Liver (tissue), 3 donors: ENCODE measurements at regions not wholly inside any gene's neighbourhood (a gene's known extent, or its start where the extent isn't known, plus 50 kb on each side); places are given as distances from the start of the nearest gene placed in this dataset.

Experiments
- ATF3 ChIP-seq: IDR thresholded peaks from 2 replicates; pipeline ENCODE4 v1.6.1; 2016; ENCODE audit warnings: antibody characterized with exemption
- CTCF ChIP-seq: fragments of 150-350 bp; IDR thresholded peaks from 2 replicates; pipeline ENCODE4 v1.5.1; 2017; ENCODE audit warnings: improper control_type of control experiment, low read depth, low read length; ENCODE audit not compliant: missing input control
- GABPA ChIP-seq, 2 donors: IDR thresholded peaks in 1 of 2; conservative IDR thresholded peaks in 1 of 2; 2 replicates each; pipeline ENCODE4 v1.6.1; 2016; ENCODE audit warnings: antibody characterized with exemption in 2 of 2, mild to moderate bottlenecking in 1 of 2, moderate library complexity in 1 of 2
- MAX ChIP-seq: IDR thresholded peaks from 2 replicates; pipeline ENCODE4 v1.6.1; 2016; ENCODE audit warnings: antibody characterized with exemption
- RAD21 ChIP-seq, 2 donors: IDR thresholded peaks; 2 replicates each; pipeline ENCODE4 v1.6.1; 2016; ENCODE audit warnings: antibody characterized with exemption in 2 of 2, mild to moderate bottlenecking in 2 of 2
- REST ChIP-seq: IDR thresholded peaks from 2 replicates; pipeline ENCODE4 v1.6.1; 2016; ENCODE audit warnings: antibody characterized with exemption, mild to moderate bottlenecking
- SP1 ChIP-seq: IDR thresholded peaks from 2 replicates; pipeline ENCODE4 v1.6.1; 2018; ENCODE audit warnings: antibody characterized with exemption, mild to moderate bottlenecking
- YY1 ChIP-seq: IDR thresholded peaks from 2 replicates; pipeline ENCODE4 v1.6.1; 2016; ENCODE audit warnings: antibody characterized with exemption, mild to moderate bottlenecking
- donor health status: healthy.
- donor health status: healthy.

DNA sequence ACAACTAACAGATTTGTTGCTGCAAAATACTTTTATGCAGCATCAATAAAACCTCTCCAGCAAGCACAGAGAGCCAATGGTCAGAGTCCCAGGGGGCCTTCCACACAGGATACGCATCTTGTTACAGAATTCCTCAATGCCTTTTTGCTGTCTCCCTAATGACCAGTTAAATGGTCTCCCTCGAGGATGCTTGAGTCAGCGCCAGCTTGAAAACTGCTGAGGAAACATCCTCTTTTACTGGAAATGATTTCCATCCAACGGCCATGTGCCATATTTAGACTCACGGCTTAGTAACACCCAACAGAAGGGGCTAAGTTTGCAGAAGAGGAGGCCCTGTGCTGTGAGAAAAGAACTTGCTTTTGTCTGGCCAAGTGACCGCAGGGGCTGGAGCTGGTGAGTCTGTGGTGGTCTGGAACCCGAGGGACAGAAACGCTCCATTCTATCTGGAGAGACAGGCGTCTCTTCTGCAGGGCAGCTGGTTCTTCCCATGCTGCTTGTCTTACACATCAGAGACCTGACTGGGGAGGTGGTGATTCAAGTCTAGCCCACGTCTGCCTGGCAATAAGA is 496.4 kb downstream of the SETD4 start:
- TF ChIP-seq SP1 (no peak), CTCF (no peak), REST (no peak), RAD21 (IDR thresholded peaks at IDR 0.05) (peak in 1 of 2 donors; percentile 4), GABPA (IDR thresholded peaks at IDR 0.05 in 1 of 2, conservative IDR thresholded peaks at IDR 0.05 in 1 of 2) (no peak), MAX (no peak), ATF3 (no peak), YY1 (no peak)
